ENCODE measurements at regions not wholly inside any gene's neighbourhood (a gene's known extent, or its start where the extent isn't known, plus 50 kb on each side); places are given as distances from the start of the nearest gene placed in this dataset.

GRCh38 chr10:33027088-33027487, 69.1 kb upstream of the ITGB1 start:
- no peak for DNase-seq (ENCODE audit: low read depth in 2 of 2)

GRCh38 chr10:33026422-33026821, 68.4 kb upstream of the ITGB1 start:
- H3K4me3 ChIP-seq (replicated peaks in 1 of 2; ENCODE audit: low read depth in 2 of 2, low read length in 2 of 2), result no peak overlapping the region
- TF ChIP-seq CTCF (IDR thresholded peaks at IDR 0.05; ENCODE audit: low read depth, low read length), result no peak
- no peak for DNase-seq (ENCODE audit: low read depth in 2 of 2)

More at GRCh38 chr10:33027088-33027487, 69.1 kb upstream of the ITGB1 start:
- no peak for TF ChIP-seq CTCF (IDR thresholded peaks at IDR 0.05; ENCODE audit: low read depth, low read length)
- no peak overlapping the region for H3K4me3 ChIP-seq (replicated peaks in 1 of 2; ENCODE audit: low read depth in 2 of 2, low read length in 2 of 2)

GRCh38 chr10:33025910-33026309, 67.9 kb upstream of the ITGB1 start:
- no peak overlapping the region for H3K4me3 ChIP-seq (replicated peaks in 1 of 2; ENCODE audit: low read depth in 2 of 2, low read length in 2 of 2)
- no peak for DNase-seq (ENCODE audit: low read depth in 2 of 2)
- no peak for TF ChIP-seq CTCF (IDR thresholded peaks at IDR 0.05; ENCODE audit: low read depth, low read length)

GRCh38 chr10:33025039-33025438, 67.0 kb upstream of the ITGB1 start:
- no peak for DNase-seq (ENCODE audit: low read depth in 2 of 2)
- no peak overlapping the region for H3K4me3 ChIP-seq (replicated peaks in 1 of 2; ENCODE audit: low read depth in 2 of 2, low read length in 2 of 2)
- TF ChIP-seq CTCF (IDR thresholded peaks at IDR 0.05; ENCODE audit: low read depth, low read length), result no peak

GRCh38 chr10:33022691-33023090, 64.7 kb upstream of the ITGB1 start:
- no peak overlapping the region for H3K4me3 ChIP-seq (replicated peaks in 1 of 2; ENCODE audit: low read depth in 2 of 2, low read length in 2 of 2)
- DNase-seq (ENCODE audit: low read depth in 2 of 2), result no peak
- no peak for TF ChIP-seq CTCF (IDR thresholded peaks at IDR 0.05; ENCODE audit: low read depth, low read length)

- H3K4me3 ChIP-seq (replicated peaks in 1 of 2; ENCODE audit: low read depth in 2 of 2, low read length in 2 of 2), result no peak overlapping the region
- no peak for TF ChIP-seq CTCF (IDR thresholded peaks at IDR 0.05; ENCODE audit: low read depth, low read length)
- no peak for DNase-seq (ENCODE audit: low read depth in 2 of 2)
Observed at GRCh38 chr10:33022090-33022489, 64.1 kb upstream of the ITGB1 start.

GRCh38 chr10:33016988-33017387, 59.0 kb upstream of the ITGB1 start:
- no peak for TF ChIP-seq CTCF (IDR thresholded peaks at IDR 0.05; ENCODE audit: low read depth, low read length)
- no peak overlapping the region for H3K4me3 ChIP-seq (replicated peaks in 1 of 2; ENCODE audit: low read depth in 2 of 2, low read length in 2 of 2)
- no peak for DNase-seq (ENCODE audit: low read depth in 2 of 2)

All from cardiac fibroblast (primary cell).